ENCODE measurements at regions not wholly inside any gene's neighbourhood (a gene's known extent, or its start where the extent isn't known, plus 50 kb on each side); places are given as distances from the start of the nearest gene placed in this dataset.

- TF ChIP-seq CTCF (IDR thresholded peaks at IDR 0.05; ENCODE audit: insufficient read depth, low read depth, low read length), result no peak
- no peak overlapping the region for H3K4me3 ChIP-seq (ENCODE audit: low read depth, low read length)
- peak; percentile 42 for DNase-seq (ENCODE audit: low read depth)
Measured at GRCh38 chr3:106176734-106177133, 307.9 kb upstream of the CBLB start.

- H3K4me3 ChIP-seq (ENCODE audit: low read depth, low read length), result no peak overlapping the region
- no peak for DNase-seq (ENCODE audit: low read depth)
- no peak for TF ChIP-seq CTCF (IDR thresholded peaks at IDR 0.05; ENCODE audit: insufficient read depth, low read depth, low read length)
Measured at GRCh38 chr3:106182950-106183511, 314.2 kb upstream of the CBLB start.

GRCh38 chr3:106183762-106184391, 315.1 kb upstream of the CBLB start:
- peak; percentile 73 for DNase-seq (ENCODE audit: low read depth)
- no peak overlapping the region for H3K4me3 ChIP-seq (ENCODE audit: low read depth, low read length)
- no peak for TF ChIP-seq CTCF (IDR thresholded peaks at IDR 0.05; ENCODE audit: insufficient read depth, low read depth, low read length)

GRCh38 chr3:106184540-106185457, 316.0 kb upstream of the CBLB start:
- no peak overlapping the region for H3K4me3 ChIP-seq (ENCODE audit: low read depth, low read length)
- DNase-seq (ENCODE audit: low read depth), result no peak
- TF ChIP-seq CTCF (IDR thresholded peaks at IDR 0.05; ENCODE audit: insufficient read depth, low read depth, low read length), result no peak

- TF ChIP-seq CTCF (IDR thresholded peaks at IDR 0.05; ENCODE audit: insufficient read depth, low read depth, low read length), result no peak
- no peak overlapping the region for H3K4me3 ChIP-seq (ENCODE audit: low read depth, low read length)
- no peak for DNase-seq (ENCODE audit: low read depth)
Measured at GRCh38 chr3:106185949-106186348, 317.1 kb upstream of the CBLB start.

- peak; percentile 38 for DNase-seq (ENCODE audit: low read depth)
- no peak overlapping the region for H3K4me3 ChIP-seq (ENCODE audit: low read depth, low read length)
- TF ChIP-seq CTCF (IDR thresholded peaks at IDR 0.05; ENCODE audit: insufficient read depth, low read depth, low read length), result no peak
Measured at GRCh38 chr3:106190296-106190695, 321.5 kb upstream of the CBLB start.
